ENCODE measurements at regions not wholly inside any gene's neighbourhood (a gene's known extent, or its start where the extent isn't known, plus 50 kb on each side); places are given as distances from the start of the nearest gene placed in this dataset.

GRCh38 chr14:101046071-101046470, 142.5 kb upstream of the RTL1 start:
- Mint-ChIP-seq H3K4me1 (ENCODE audit: low read depth in 2 of 2) (no peaks in the 10 kb centered on the region), H3K9me3 (no peaks in the 10 kb centered on the region), H3K27ac (no peak overlapping the region), H3K36me3 (ENCODE audit: insufficient read depth) (no peaks in the 10 kb centered on the region), H3K27me3 (peaks cover 8 to 52% of the 10 kb centered on the region in 2 donors), H3K4me3 (no peak overlapping the region)
- no peak for DNase-seq
- no peak for ATAC-seq (replicated peaks)

- no peaks in the 10 kb centered on the region for H3K9me3 Mint-ChIP-seq
Observed at GRCh38 chr14:101047326-101047725, 143.8 kb upstream of the RTL1 start.

GRCh38 chr14:101048766-101049165, 145.2 kb upstream of the RTL1 start:
- Mint-ChIP-seq H3K27me3 (peaks cover 8 to 68% of the 10 kb centered on the region in 2 donors), H3K9me3 (no peaks in the 10 kb centered on the region), H3K4me1 (ENCODE audit: low read depth in 2 of 2) (no peaks in the 10 kb centered on the region), H3K4me3 (no peak overlapping the region), H3K36me3 (ENCODE audit: insufficient read depth) (no peaks in the 10 kb centered on the region), H3K27ac (no peak overlapping the region)
- DNase-seq: no peak
- no peak for ATAC-seq (replicated peaks)

More at GRCh38 chr14:101047326-101047725, 143.8 kb upstream of the RTL1 start:
- Mint-ChIP-seq H3K27ac (no peak overlapping the region), H3K4me1 (ENCODE audit: low read depth in 2 of 2) (no peaks in the 10 kb centered on the region), H3K36me3 (ENCODE audit: insufficient read depth) (no peaks in the 10 kb centered on the region), H3K4me3 (no peak overlapping the region), H3K27me3 (peaks cover 8 to 54% of the 10 kb centered on the region in 2 donors)
- ATAC-seq (replicated peaks) (no peak), DNase-seq (no peak)

GRCh38 chr14:101049511-101049910, 146.0 kb upstream of the RTL1 start:
- ATAC-seq (replicated peaks): no peak
- Mint-ChIP-seq H3K27ac (no peak overlapping the region), H3K27me3 (peaks cover 8 to 71% of the 10 kb centered on the region in 2 donors), H3K36me3 (ENCODE audit: insufficient read depth) (no peaks in the 10 kb centered on the region), H3K4me3 (no peak overlapping the region), H3K9me3 (no peaks in the 10 kb centered on the region), H3K4me1 (ENCODE audit: low read depth in 2 of 2) (no peaks in the 10 kb centered on the region)
- no peak for DNase-seq

GRCh38 chr14:101049942-101050341, 146.4 kb upstream of the RTL1 start:
- no peaks in the 10 kb centered on the region for H3K36me3 Mint-ChIP-seq (ENCODE audit: insufficient read depth)
- H3K9me3 Mint-ChIP-seq: no peaks in the 10 kb centered on the region
- no peak overlapping the region for H3K27ac Mint-ChIP-seq
- DNase-seq: no peak
- H3K4me1 Mint-ChIP-seq (ENCODE audit: low read depth in 2 of 2): no peaks in the 10 kb centered on the region
- H3K27me3 Mint-ChIP-seq: peaks cover 7 to 67% of the 10 kb centered on the region in 2 donors
- no peak for ATAC-seq (replicated peaks)
- no peak overlapping the region for H3K4me3 Mint-ChIP-seq

GRCh38 chr14:101050901-101051490, 147.5 kb upstream of the RTL1 start:
- H3K4me3 Mint-ChIP-seq: no peak overlapping the region
- ATAC-seq (replicated peaks) (no peak), DNase-seq (no peak)
- H3K4me1 Mint-ChIP-seq (ENCODE audit: low read depth in 2 of 2): no peaks in the 10 kb centered on the region
- H3K36me3 Mint-ChIP-seq (ENCODE audit: insufficient read depth): no peaks in the 10 kb centered on the region
- no peaks in the 10 kb centered on the region for H3K9me3 Mint-ChIP-seq
- H3K27me3 Mint-ChIP-seq: peaks cover 0 to 60% of the 10 kb centered on the region in 2 donors
- H3K27ac Mint-ChIP-seq: no peak overlapping the region

- H3K36me3 Mint-ChIP-seq (ENCODE audit: insufficient read depth): no peaks in the 10 kb centered on the region
- ATAC-seq (replicated peaks): no peak
- H3K27me3 Mint-ChIP-seq: peaks cover 14 to 50% of the 10 kb centered on the region in 2 donors
- H3K9me3 Mint-ChIP-seq: no peaks in the 10 kb centered on the region
- H3K4me3 Mint-ChIP-seq: no peak overlapping the region
- no peak for DNase-seq
- no peak overlapping the region for H3K27ac Mint-ChIP-seq
- H3K4me1 Mint-ChIP-seq (ENCODE audit: low read depth in 2 of 2): no peaks in the 10 kb centered on the region
Observed at GRCh38 chr14:101054671-101055070, 151.1 kb upstream of the RTL1 start.

- no peaks in the 10 kb centered on the region for H3K36me3 Mint-ChIP-seq (ENCODE audit: insufficient read depth)
- H3K4me3 Mint-ChIP-seq: no peak overlapping the region
- H3K27me3 Mint-ChIP-seq: peaks cover 14 to 48% of the 10 kb centered on the region in 2 donors
- ATAC-seq (replicated peaks): no peak
- H3K4me1 Mint-ChIP-seq (ENCODE audit: low read depth in 2 of 2): no peaks in the 10 kb centered on the region
- no peaks in the 10 kb centered on the region for H3K9me3 Mint-ChIP-seq
- no peak for DNase-seq
- H3K27ac Mint-ChIP-seq: no peak overlapping the region
Observed at GRCh38 chr14:101055106-101055662, 151.7 kb upstream of the RTL1 start.

GRCh38 chr14:101055776-101056374, 152.4 kb upstream of the RTL1 start:
- Mint-ChIP-seq H3K27me3 (peaks cover 15 to 48% of the 10 kb centered on the region in 2 donors), H3K27ac (no peak overlapping the region), H3K4me1 (ENCODE audit: low read depth in 2 of 2) (no peaks in the 10 kb centered on the region), H3K4me3 (no peak overlapping the region), H3K36me3 (ENCODE audit: insufficient read depth) (no peaks in the 10 kb centered on the region), H3K9me3 (no peaks in the 10 kb centered on the region)
- no peak for ATAC-seq (replicated peaks)
- DNase-seq: no peak

- Mint-ChIP-seq H3K4me1 (ENCODE audit: low read depth in 2 of 2) (no peaks in the 10 kb centered on the region), H3K27me3 (peaks cover 21 to 52% of the 10 kb centered on the region in 2 donors), H3K4me3 (no peak overlapping the region), H3K27ac (no peak overlapping the region), H3K36me3 (ENCODE audit: insufficient read depth) (no peaks in the 10 kb centered on the region), H3K9me3 (no peaks in the 10 kb centered on the region)
- no peak for ATAC-seq (replicated peaks)
- no peak for DNase-seq
Observed at GRCh38 chr14:101056446-101056845, 152.9 kb upstream of the RTL1 start.

- no peak overlapping the region for H3K4me3 Mint-ChIP-seq
- H3K4me1 Mint-ChIP-seq (ENCODE audit: low read depth in 2 of 2): no peaks in the 10 kb centered on the region
- no peak for ATAC-seq (replicated peaks)
- no peak for DNase-seq
- H3K27ac Mint-ChIP-seq: no peak overlapping the region
- peaks cover 23 to 56% of the 10 kb centered on the region in 2 donors for H3K27me3 Mint-ChIP-seq
- no peaks in the 10 kb centered on the region for H3K9me3 Mint-ChIP-seq
- H3K36me3 Mint-ChIP-seq (ENCODE audit: insufficient read depth): no peaks in the 10 kb centered on the region
Observed at GRCh38 chr14:101057394-101057793, 153.9 kb upstream of the RTL1 start.

GRCh38 chr14:101058571-101058970, 155.0 kb upstream of the RTL1 start:
- no peaks in the 10 kb centered on the region for H3K36me3 Mint-ChIP-seq (ENCODE audit: insufficient read depth)
- H3K9me3 Mint-ChIP-seq: no peaks in the 10 kb centered on the region
- ATAC-seq (replicated peaks) (no peak), DNase-seq (no peak)
- no peak overlapping the region for H3K4me3 Mint-ChIP-seq
- peaks cover 23 to 44% of the 10 kb centered on the region in 2 donors for H3K27me3 Mint-ChIP-seq
- H3K4me1 Mint-ChIP-seq (ENCODE audit: low read depth in 2 of 2): no peaks in the 10 kb centered on the region
- no peak overlapping the region for H3K27ac Mint-ChIP-seq

- DNase-seq (no peak), ATAC-seq (replicated peaks) (no peak)
- no peaks in the 10 kb centered on the region for H3K36me3 Mint-ChIP-seq (ENCODE audit: insufficient read depth)
- no peaks in the 10 kb centered on the region for H3K9me3 Mint-ChIP-seq
- H3K4me1 Mint-ChIP-seq (ENCODE audit: low read depth in 2 of 2): no peaks in the 10 kb centered on the region
- H3K4me3 Mint-ChIP-seq: no peak overlapping the region
- H3K27ac Mint-ChIP-seq: no peak overlapping the region
- H3K27me3 Mint-ChIP-seq: peaks cover 23 to 38% of the 10 kb centered on the region in 2 donors
Observed at GRCh38 chr14:101060171-101060601, 156.7 kb upstream of the RTL1 start.

- H3K27me3 Mint-ChIP-seq: peaks cover 23 to 38% of the 10 kb centered on the region in 2 donors
- H3K4me3 Mint-ChIP-seq: no peak overlapping the region
- no peaks in the 10 kb centered on the region for H3K4me1 Mint-ChIP-seq (ENCODE audit: low read depth in 2 of 2)
- no peaks in the 10 kb centered on the region for H3K9me3 Mint-ChIP-seq
- no peak for DNase-seq
- H3K36me3 Mint-ChIP-seq (ENCODE audit: insufficient read depth): no peaks in the 10 kb centered on the region
- ATAC-seq (replicated peaks): no peak
- H3K27ac Mint-ChIP-seq: no peak overlapping the region
Observed at GRCh38 chr14:101061411-101062064, 158.0 kb upstream of the RTL1 start.
